HG03565 (cell line): ENCODE measurements at regions not wholly inside any gene's neighbourhood (a gene's known extent, or its start where the extent isn't known, plus 50 kb on each side); places are given as distances from the start of the nearest gene placed in this dataset.

Source experiments
- ATAC-seq: cut with Tn5 transposase; IDR thresholded peaks from one replicate; pipeline ENCODE4 v1.9.1; 2021; ENCODE audit warnings: mild to moderate bottlenecking, moderate library complexity; ENCODE audit not compliant: unreplicated experiment

GRCh38 chr2:145669301-145669700 is 1149.4 kb upstream of the ZEB2 start:
- no peak for ATAC-seq

GRCh38 chr2:145666552-145666951 is 1146.6 kb upstream of the ZEB2 start:
- no peak for ATAC-seq

- ATAC-seq = no peak
Observed at GRCh38 chr2:145657265-145657664, 1137.3 kb upstream of the ZEB2 start.

- no peak for ATAC-seq
Observed at GRCh38 chr2:145655165-145655765, 1135.3 kb upstream of the ZEB2 start.

GRCh38 chr2:145654746-145655145 is 1134.8 kb upstream of the ZEB2 start:
- no peak for ATAC-seq

GRCh38 chr2:145654156-145654555 is 1134.2 kb upstream of the ZEB2 start:
- ATAC-seq = no peak

GRCh38 chr2:145653553-145653952 is 1133.6 kb upstream of the ZEB2 start:
- no peak for ATAC-seq

- no peak for ATAC-seq
Observed at GRCh38 chr2:145652571-145653545, 1132.9 kb upstream of the ZEB2 start.

- ATAC-seq = no peak
Observed at GRCh38 chr2:145652036-145652435, 1132.1 kb upstream of the ZEB2 start.

GRCh38 chr2:145650226-145650625 is 1130.3 kb upstream of the ZEB2 start:
- no peak for ATAC-seq

- no peak for ATAC-seq
Observed at GRCh38 chr2:145649061-145649460, 1129.1 kb upstream of the ZEB2 start.

GRCh38 chr2:145644820-145645302 is 1124.9 kb upstream of the ZEB2 start:
- ATAC-seq = peak; percentile 98

- peak; percentile 72 for ATAC-seq
Observed at GRCh38 chr2:145638675-145639074, 1118.8 kb upstream of the ZEB2 start.

GRCh38 chr2:145635706-145636427 is 1115.9 kb upstream of the ZEB2 start:
- ATAC-seq = no peak

- no peak for ATAC-seq
Observed at GRCh38 chr2:145631561-145631960, 1111.6 kb upstream of the ZEB2 start.

GRCh38 chr2:145626301-145626700 is 1106.4 kb upstream of the ZEB2 start:
- ATAC-seq = no peak

- ATAC-seq = no peak
Observed at GRCh38 chr2:145625111-145625510, 1105.2 kb upstream of the ZEB2 start.

- no peak for ATAC-seq
Observed at GRCh38 chr2:145623136-145623535, 1103.2 kb upstream of the ZEB2 start.

GRCh38 chr2:145622285-145622684 is 1102.4 kb upstream of the ZEB2 start:
- ATAC-seq = no peak

GRCh38 chr2:145617906-145618305 is 1098.0 kb upstream of the ZEB2 start:
- ATAC-seq = no peak

- no peak for ATAC-seq
Observed at GRCh38 chr2:145617420-145617819, 1097.5 kb upstream of the ZEB2 start.
